Mesendoderm (in vitro differentiated cells): ENCODE measurements at regions not wholly inside any gene's neighbourhood (a gene's known extent, or its start where the extent isn't known, plus 50 kb on each side); places are given as distances from the start of the nearest gene placed in this dataset.

ENCODE experiments used
- DNase-seq: peaks from one replicate; pipeline ENCODE4 v3.0.0; 2013
- H2AK5ac ChIP-seq: 2 replicates; pipeline ENCODE4 v1.6.1; 2013; ENCODE audit warnings: low read length, inconsistent platforms
- H2BK120ac ChIP-seq: 2 replicates; pipeline ENCODE4 v1.6.1; 2013; ENCODE audit warnings: low read depth, mild to moderate bottlenecking, low read length, moderate library complexity, mixed read lengths
- H2BK15ac ChIP-seq: replicated peaks from 2 replicates; pipeline ENCODE4 v1.6.1; 2013; ENCODE audit warnings: low read depth, mild to moderate bottlenecking, moderate library complexity
- H2BK5ac ChIP-seq: 2 replicates; pipeline ENCODE4 v1.6.1; 2013; ENCODE audit warnings: low read length, inconsistent platforms
- H3K18ac ChIP-seq: 2 replicates; pipeline ENCODE4 v1.6.1; 2013; ENCODE audit warnings: mild to moderate bottlenecking, low read length, mixed read lengths
- H3K23ac ChIP-seq: one replicate; pipeline ENCODE4 v1.6.1; 2013; ENCODE audit warnings: low read length
- H3K27ac ChIP-seq: 2 replicates; pipeline ENCODE4 v1.5.1; 2013; ENCODE audit warnings: low read depth, mild to moderate bottlenecking, inconsistent platforms, low read length, moderate library complexity
- H3K27me3 ChIP-seq: 2 replicates; pipeline ENCODE4 v1.6.1; 2013; ENCODE audit warnings: low read length, control low read depth, mild to moderate bottlenecking, inconsistent platforms; ENCODE audit not compliant: insufficient read depth, poor library complexity
- H3K36me3 ChIP-seq: 2 replicates; pipeline ENCODE4 v1.6.1; 2013; ENCODE audit warnings: low read length, inconsistent platforms; ENCODE audit not compliant: control insufficient read depth, insufficient read depth
- H3K4ac ChIP-seq: one replicate; pipeline ENCODE4 v1.6.1; 2013; ENCODE audit warnings: low read depth, mild to moderate bottlenecking, low read length, moderate library complexity
- H3K4me1 ChIP-seq: 2 replicates; pipeline ENCODE4 v1.6.1; 2013; ENCODE audit warnings: low read depth, low read length, inconsistent platforms; ENCODE audit not compliant: control insufficient read depth
- H3K4me2 ChIP-seq: 2 replicates; pipeline ENCODE4 v1.6.1; 2013; ENCODE audit warnings: low read length
- H3K4me3 ChIP-seq: 2 replicates; pipeline ENCODE4 v1.5.1; 2013; ENCODE audit warnings: mild to moderate bottlenecking, low read length
- H3K56ac ChIP-seq: one replicate; pipeline ENCODE4 v1.6.1; 2013; ENCODE audit warnings: low read length
- H3K79me1 ChIP-seq: 2 replicates; pipeline ENCODE4 v1.6.1; 2013; ENCODE audit warnings: low read length, inconsistent platforms
- H3K79me2 ChIP-seq: 2 replicates; pipeline ENCODE4 v1.6.1; 2013; ENCODE audit warnings: mild to moderate bottlenecking, low read length; ENCODE audit not compliant: control insufficient read depth, insufficient read depth
- H3K9ac ChIP-seq: 2 replicates; pipeline ENCODE4 v1.6.1; 2013; ENCODE audit warnings: low read length, inconsistent platforms
- H4K5ac ChIP-seq: one replicate; pipeline ENCODE4 v1.6.1; 2013; ENCODE audit warnings: low read length
- H4K8ac ChIP-seq: one replicate; pipeline ENCODE4 v1.6.1; 2013; ENCODE audit warnings: low read depth, mild to moderate bottlenecking, control low read depth, low read length, moderate library complexity
- WGBS: extraction: QIAGEN DNeasy Blood & Tissue Kit; methylation state at CpG from one replicate; pipeline ENCODE4 v1.1.7; 2013; ENCODE audit warnings: low lambda C conversion rate, missing lambda C conversion rate; ENCODE audit not compliant: insufficient coverage; ENCODE audit errors: extremely low coverage; 5-methylcytosine and 5-hydroxymethylcytosine counted together

DNA sequence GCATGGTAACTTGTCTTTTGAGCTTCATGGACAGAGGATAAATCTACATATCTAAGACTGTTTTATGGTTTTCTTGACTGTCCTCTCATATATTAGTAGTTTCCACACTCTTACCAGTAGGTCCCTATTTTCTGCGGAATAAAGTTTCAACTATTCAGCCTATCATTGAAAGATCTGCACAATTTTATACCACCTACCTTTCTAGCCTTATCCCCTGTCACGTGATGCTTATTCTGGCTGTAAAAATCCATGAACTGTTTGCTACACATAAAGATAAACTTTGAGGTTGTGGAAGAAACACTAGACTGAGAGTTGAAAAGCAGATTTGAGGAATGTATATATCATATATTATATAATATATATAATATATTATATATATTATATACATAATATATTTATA, 423.8 kb downstream of the TENT5A start:
- H4K8ac ChIP-seq = no peak overlapping the region
- H4K5ac ChIP-seq = no peak overlapping the region
- no peak overlapping the region for H3K56ac ChIP-seq
- no peak overlapping the region for H3K23ac ChIP-seq
- H3K36me3 ChIP-seq = no peaks in the 10 kb centered on the region
- H2AK5ac ChIP-seq = no peak overlapping the region
- WGBS = no CpG with 5 or more reads among the region's 2 CpGs
- no peaks in the 10 kb centered on the region for H3K79me2 ChIP-seq
- H3K4me1 ChIP-seq = no peaks in the 10 kb centered on the region
- no peaks in the 10 kb centered on the region for H3K27me3 ChIP-seq
- H3K9ac ChIP-seq = no peak overlapping the region
- H3K4me3 ChIP-seq = no peak overlapping the region
- H2BK5ac ChIP-seq = no peak overlapping the region
- no peak overlapping the region for H3K18ac ChIP-seq
- H3K4me2 ChIP-seq = no peak overlapping the region
- no peaks in the 10 kb centered on the region for H3K79me1 ChIP-seq
- no peak for DNase-seq
- H3K4ac ChIP-seq = no peak overlapping the region
- H3K27ac ChIP-seq = no peak overlapping the region
- H2BK15ac ChIP-seq = no peak overlapping the region
- no peak overlapping the region for H2BK120ac ChIP-seq

DNA sequence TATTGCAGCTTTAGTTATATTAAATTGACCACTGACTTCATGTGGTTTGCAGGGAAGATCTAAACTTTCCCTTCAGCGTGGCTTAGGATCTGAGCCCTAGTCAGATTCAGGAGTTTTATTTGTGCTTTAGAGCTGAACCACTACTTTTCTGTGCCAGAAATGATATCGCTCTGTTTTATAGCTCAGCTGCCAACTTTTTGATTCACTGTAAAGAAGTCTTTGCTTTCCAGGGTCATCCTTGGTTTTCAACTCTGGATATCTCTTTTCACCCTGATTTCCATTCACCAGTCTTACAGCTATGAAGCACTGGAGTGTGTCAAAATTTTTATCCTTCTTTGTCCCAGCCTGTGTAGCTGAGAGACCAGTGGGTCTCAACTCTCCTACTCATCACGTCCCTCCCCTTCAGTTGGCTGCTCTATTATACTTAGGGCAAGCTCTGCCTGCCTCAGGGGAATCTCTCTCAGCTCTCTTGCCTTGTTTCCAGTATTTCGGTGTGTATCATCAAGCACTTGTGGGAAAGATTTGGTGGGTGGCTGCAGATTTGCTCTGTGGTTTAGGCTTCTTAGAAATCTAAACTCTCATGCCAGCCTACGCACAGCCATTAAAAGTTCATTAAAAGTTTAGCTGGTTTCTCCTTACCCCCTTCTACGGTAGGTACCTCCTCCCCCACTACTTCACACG, 425.5 kb downstream of the TENT5A start:
- Histone ChIP-seq H2BK15ac (no peak overlapping the region), H3K4me2 (no peak overlapping the region), H4K5ac (no peak overlapping the region), H3K79me2 (no peaks in the 10 kb centered on the region), H4K8ac (no peak overlapping the region), H2BK120ac (no peak overlapping the region), H3K4me1 (no peaks in the 10 kb centered on the region), H3K9ac (no peak overlapping the region), H3K27ac (no peak overlapping the region), H3K36me3 (no peaks in the 10 kb centered on the region), H2BK5ac (no peak overlapping the region), H3K27me3 (no peaks in the 10 kb centered on the region), H3K18ac (no peak overlapping the region), H2AK5ac (no peak overlapping the region), H3K23ac (no peak overlapping the region), H3K56ac (no peak overlapping the region), H3K4me3 (no peak overlapping the region), H3K79me1 (no peaks in the 10 kb centered on the region), H3K4ac (no peak overlapping the region)
- WGBS = no CpG with 5 or more reads among the region's 7 CpGs
- no peak for DNase-seq

DNA sequence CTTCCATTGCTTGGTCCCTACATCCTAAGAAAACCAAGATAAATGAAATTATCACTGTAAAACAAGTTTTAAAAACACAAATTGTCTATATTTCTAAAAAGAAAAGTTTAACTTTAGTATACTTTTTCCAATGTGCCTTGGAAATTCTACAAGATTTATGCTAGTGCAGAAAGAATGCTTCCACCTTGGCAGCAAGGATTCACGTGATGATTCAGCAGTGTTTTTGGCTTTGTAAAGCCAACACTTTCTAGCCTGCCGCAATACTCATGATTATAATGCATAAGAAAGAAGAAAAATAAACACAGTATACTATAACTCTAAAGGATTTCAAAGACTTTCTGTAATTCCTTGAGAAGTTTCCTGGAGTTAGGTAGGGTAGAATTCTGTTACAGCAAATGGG, 442.7 kb downstream of the TENT5A start:
- no peak overlapping the region for H2BK120ac ChIP-seq
- H3K4me3 ChIP-seq = no peak overlapping the region
- DNase-seq = no peak
- no peak overlapping the region for H3K4me2 ChIP-seq
- H2AK5ac ChIP-seq = no peak overlapping the region
- H3K9ac ChIP-seq = no peak overlapping the region
- no CpG with 5 or more reads among the region's 2 CpGs for WGBS
- H3K56ac ChIP-seq = no peak overlapping the region
- no peak overlapping the region for H2BK5ac ChIP-seq
- H3K36me3 ChIP-seq = no peaks in the 10 kb centered on the region
- no peaks in the 10 kb centered on the region for H3K4me1 ChIP-seq
- no peak overlapping the region for H3K23ac ChIP-seq
- H4K5ac ChIP-seq = no peak overlapping the region
- H3K27me3 ChIP-seq = no peaks in the 10 kb centered on the region
- H3K79me1 ChIP-seq = no peaks in the 10 kb centered on the region
- no peak overlapping the region for H4K8ac ChIP-seq
- no peak overlapping the region for H2BK15ac ChIP-seq
- no peak overlapping the region for H3K27ac ChIP-seq
- H3K79me2 ChIP-seq = no peaks in the 10 kb centered on the region
- H3K4ac ChIP-seq = no peak overlapping the region
- H3K18ac ChIP-seq = no peak overlapping the region

DNA sequence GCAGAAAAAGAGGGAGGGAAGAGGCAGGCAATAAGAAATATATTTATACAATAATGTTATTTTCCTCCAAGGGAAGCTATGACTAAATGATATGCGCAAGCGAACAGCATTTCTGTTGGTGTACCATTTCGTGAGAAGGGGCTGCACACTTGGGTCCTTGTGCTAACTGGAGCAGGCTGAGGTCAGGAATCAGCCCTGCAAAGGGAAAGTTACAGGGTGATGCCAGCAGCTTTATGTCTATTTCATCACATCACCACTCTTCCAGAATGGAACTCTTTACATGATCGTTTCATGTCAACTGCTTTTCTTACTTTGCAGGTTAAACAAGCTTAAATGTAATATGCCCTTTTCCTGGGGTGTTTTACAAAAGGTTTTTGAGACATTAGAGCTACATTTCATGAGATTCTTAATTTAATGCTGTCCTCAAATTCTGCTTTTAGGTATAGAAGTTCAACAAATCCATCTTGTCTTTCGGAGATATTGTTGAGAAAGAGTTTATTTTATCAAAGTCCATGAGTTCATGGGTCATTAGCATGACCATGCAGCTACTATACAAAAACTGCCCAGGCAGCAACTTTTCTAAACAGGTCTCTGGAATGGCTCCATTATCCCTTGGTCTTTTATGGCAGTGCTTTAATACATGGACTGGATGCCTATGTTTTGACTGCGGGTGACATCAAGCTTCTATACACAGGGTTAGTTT, 443.8 kb downstream of the TENT5A start:
- no peak overlapping the region for H4K5ac ChIP-seq

DNA sequence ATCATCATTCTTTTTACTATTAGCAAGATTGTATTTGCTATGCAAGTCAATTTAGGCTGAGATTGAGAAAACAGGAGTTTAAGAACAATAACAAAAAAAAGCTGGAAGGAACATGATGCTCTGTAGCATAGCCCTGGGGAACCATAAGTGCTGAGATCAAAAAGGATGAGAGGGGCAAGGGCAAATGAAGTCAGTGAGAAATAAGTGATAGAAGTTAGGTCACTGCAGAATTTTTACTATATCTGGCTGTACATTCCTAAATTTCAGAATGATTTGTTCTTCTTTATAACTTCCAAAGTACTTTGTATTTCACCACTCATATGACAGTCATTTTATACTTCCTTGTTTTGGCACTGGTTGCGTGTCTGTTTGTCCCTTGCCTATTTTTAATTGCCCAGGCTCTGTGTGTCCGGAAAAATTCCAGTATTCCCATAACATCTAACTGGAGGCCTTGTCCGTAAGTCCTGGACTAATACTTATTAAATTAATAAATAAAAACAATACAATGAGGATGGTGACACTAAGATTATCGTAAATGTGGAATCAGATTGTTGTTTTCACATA, 444.7 kb downstream of the TENT5A start:
- Histone ChIP-seq H2BK120ac (no peak overlapping the region), H2BK5ac (no peak overlapping the region), H2AK5ac (no peak overlapping the region), H3K79me2 (no peaks in the 10 kb centered on the region), H3K4me2 (no peak overlapping the region), H3K79me1 (no peaks in the 10 kb centered on the region), H3K56ac (no peak overlapping the region), H3K36me3 (no peaks in the 10 kb centered on the region), H3K4me3 (no peak overlapping the region), H2BK15ac (no peak overlapping the region), H3K18ac (no peak overlapping the region), H3K23ac (no peak overlapping the region), H3K27me3 (no peaks in the 10 kb centered on the region), H4K5ac (no peak overlapping the region), H4K8ac (no peak overlapping the region), H3K9ac (no peak overlapping the region), H3K4ac (no peak overlapping the region), H3K4me1 (no peaks in the 10 kb centered on the region), H3K27ac (no peak overlapping the region)
- no CpG with 5 or more reads among the region's 4 CpGs for WGBS
- DNase-seq = no peak

More for the DNA sequence above, 443.8 kb downstream of the TENT5A start:
- Histone ChIP-seq H3K4me1 (no peaks in the 10 kb centered on the region), H2AK5ac (no peak overlapping the region), H3K4me2 (no peak overlapping the region), H3K4ac (no peak overlapping the region), H3K36me3 (no peaks in the 10 kb centered on the region), H3K79me1 (no peaks in the 10 kb centered on the region), H3K9ac (no peak overlapping the region), H3K23ac (no peak overlapping the region), H4K8ac (no peak overlapping the region), H3K56ac (no peak overlapping the region), H2BK15ac (no peak overlapping the region), H2BK120ac (no peak overlapping the region), H3K27ac (no peak overlapping the region), H3K79me2 (no peaks in the 10 kb centered on the region), H3K18ac (no peak overlapping the region), H3K27me3 (no peaks in the 10 kb centered on the region), H2BK5ac (no peak overlapping the region), H3K4me3 (no peak overlapping the region)
- WGBS = no CpG with 5 or more reads among the region's 6 CpGs
- no peak for DNase-seq
